ENCODE measurements at regions not wholly inside any gene's neighbourhood (a gene's known extent, or its start where the extent isn't known, plus 50 kb on each side); places are given as distances from the start of the nearest gene placed in this dataset.

- no peaks in the 10 kb centered on the region for H3K36me3 ChIP-seq (ENCODE audit: control insufficient read depth in 2 of 2, insufficient read depth in 1 of 2, low read length in 2 of 2)
- no peaks in the 10 kb centered on the region for H3K9me3 ChIP-seq (ENCODE audit: control insufficient read depth, insufficient read depth, low read depth, low read length)
- peaks cover 9% of the 10 kb centered on the region; the same call in 1 of the 2 replicates for H3K4me1 ChIP-seq (ENCODE audit: control insufficient read depth, insufficient read depth, low read length)
- no peak overlapping the region for H3K4me3 ChIP-seq (ENCODE audit: low read depth, low read length)
- CTCF ChIA-PET: no interaction called here
- TF ChIP-seq ZNF302 (tag by site-specific recombination; IDR thresholded peaks at IDR 0.05; ENCODE audit: low read depth) (no peak), ZNF785 (tag by site-specific recombination; IDR thresholded peaks at IDR 0.05) (no peak), ZNF214 (tag by site-specific recombination; IDR thresholded peaks at IDR 0.05; ENCODE audit: borderline replicate concordance) (no peak), ZNF24 (tag by site-specific recombination; IDR thresholded peaks at IDR 0.05) (no peak), AEBP2 (tag by site-specific recombination; IDR thresholded peaks at IDR 0.05; ENCODE audit: borderline replicate concordance) (no peak), ZNF335 (tag by site-specific recombination; conservative IDR thresholded peaks at IDR 0.05) (no peak), ZNF155 (tag by site-specific recombination; IDR thresholded peaks at IDR 0.05) (no peak), ZNF561 (tag by site-specific recombination; IDR thresholded peaks at IDR 0.05; ENCODE audit: borderline replicate concordance) (no peak), ZNF76 (tag by site-specific recombination; IDR thresholded peaks at IDR 0.05; ENCODE audit: borderline replicate concordance, low read depth) (no peak)
- TF ChIP-seq, protein P1, sequence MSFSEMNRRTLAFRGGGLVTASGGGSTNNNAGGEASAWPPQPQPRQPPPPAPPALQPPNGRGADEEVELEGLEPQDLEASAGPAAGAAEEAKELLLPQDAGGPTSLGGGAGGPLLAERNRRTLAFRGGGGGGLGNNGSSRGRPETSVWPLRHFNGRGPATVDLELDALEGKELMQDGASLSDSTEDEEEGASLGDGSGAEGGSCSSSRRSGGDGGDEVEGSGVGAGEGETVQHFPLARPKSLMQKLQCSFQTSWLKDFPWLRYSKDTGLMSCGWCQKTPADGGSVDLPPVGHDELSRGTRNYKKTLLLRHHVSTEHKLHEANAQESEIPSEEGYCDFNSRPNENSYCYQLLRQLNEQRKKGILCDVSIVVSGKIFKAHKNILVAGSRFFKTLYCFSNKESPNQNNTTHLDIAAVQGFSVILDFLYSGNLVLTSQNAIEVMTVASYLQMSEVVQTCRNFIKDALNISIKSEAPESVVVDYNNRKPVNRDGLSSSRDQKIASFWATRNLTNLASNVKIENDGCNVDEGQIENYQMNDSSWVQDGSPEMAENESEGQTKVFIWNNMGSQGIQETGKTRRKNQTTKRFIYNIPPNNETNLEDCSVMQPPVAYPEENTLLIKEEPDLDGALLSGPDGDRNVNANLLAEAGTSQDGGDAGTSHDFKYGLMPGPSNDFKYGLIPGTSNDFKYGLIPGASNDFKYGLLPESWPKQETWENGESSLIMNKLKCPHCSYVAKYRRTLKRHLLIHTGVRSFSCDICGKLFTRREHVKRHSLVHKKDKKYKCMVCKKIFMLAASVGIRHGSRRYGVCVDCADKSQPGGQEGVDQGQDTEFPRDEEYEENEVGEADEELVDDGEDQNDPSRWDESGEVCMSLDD (tag by site-specific recombination; IDR thresholded peaks at IDR 0.05): no peak
- POLR2A ChIA-PET: interaction anchor here (1.0 kb wide), 1 partner anchor 39 kb away, joined by 5 read pairs; no protein-coding TSS in a partner anchor
- H3K27ac ChIP-seq (ENCODE audit: extremely low read depth, low read depth, low read length): no peak overlapping the region
Observed at GRCh38 chr9:2286333-2286705, 271.2 kb downstream of the SMARCA2 start.

DNA sequence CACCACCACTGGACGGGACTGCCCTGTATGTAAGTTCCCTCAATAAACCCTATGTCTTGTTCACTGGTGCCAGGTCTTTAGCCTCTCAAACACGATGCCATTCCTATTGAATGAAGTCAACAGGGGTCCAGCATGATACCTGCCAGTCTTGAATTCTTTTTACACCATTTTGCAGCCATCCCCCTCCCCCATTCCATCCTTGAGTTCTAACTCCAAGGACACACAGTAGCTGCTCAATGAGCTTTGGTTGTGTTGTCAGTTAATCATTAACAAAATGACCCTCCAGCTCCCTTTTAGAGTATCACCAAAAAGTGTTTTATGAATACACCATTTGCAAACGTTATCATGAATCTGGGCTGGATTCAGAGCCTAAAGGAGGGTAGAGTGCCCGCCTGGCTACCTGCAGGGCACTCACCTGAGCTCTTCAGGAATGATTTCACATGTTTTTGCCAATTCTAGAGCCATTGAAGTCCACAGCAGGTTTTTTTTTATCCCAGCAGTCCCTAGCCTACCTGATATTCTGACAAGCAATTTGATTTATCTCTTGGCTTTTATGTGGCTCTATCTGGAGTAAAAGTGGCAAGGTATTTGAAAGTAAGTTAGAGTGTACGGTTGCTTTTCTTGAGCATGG lies 271.8 kb downstream of the SMARCA2 start:
- CTCF ChIA-PET: no interaction called here
- H3K4me1 ChIP-seq (ENCODE audit: control insufficient read depth, insufficient read depth, low read length): peaks cover 4% of the 10 kb centered on the region; the same call in 1 of the 2 replicates
- POLR2A ChIA-PET: no interaction called here
- H3K4me3 ChIP-seq (ENCODE audit: low read depth, low read length): no peak overlapping the region
- no peak for TF ChIP-seq ZFP3 (tag by site-specific recombination; IDR thresholded peaks at IDR 0.05; ENCODE audit: low read depth)
- H3K36me3 ChIP-seq (ENCODE audit: control insufficient read depth in 2 of 2, insufficient read depth in 1 of 2, low read length in 2 of 2): no peaks in the 10 kb centered on the region
- H3K9me3 ChIP-seq (ENCODE audit: control insufficient read depth, insufficient read depth, low read depth, low read length): no peaks in the 10 kb centered on the region
- no peak overlapping the region for H3K27ac ChIP-seq (ENCODE audit: extremely low read depth, low read depth, low read length)

GRCh38 chr9:2288309-2288708 lies 273.2 kb downstream of the SMARCA2 start:
- TF ChIP-seq ZNF621 (tag by site-specific recombination; IDR thresholded peaks at IDR 0.05) (no peak), ZSCAN16 (tag by site-specific recombination; IDR thresholded peaks at IDR 0.05) (no peak)
- no peak overlapping the region for H3K4me3 ChIP-seq (ENCODE audit: low read depth, low read length)
- ChIA-PET CTCF (interaction anchor here (1.1 kb wide), 1 partner anchor 11 kb away, joined by 3 read pairs; no protein-coding TSS in a partner anchor), POLR2A (no interaction called here)
- H3K27ac ChIP-seq (ENCODE audit: extremely low read depth, low read depth, low read length): no peak overlapping the region
- no peaks in the 10 kb centered on the region for H3K4me1 ChIP-seq (ENCODE audit: control insufficient read depth, insufficient read depth, low read length)
- H3K9me3 ChIP-seq (ENCODE audit: control insufficient read depth, insufficient read depth, low read depth, low read length): no peaks in the 10 kb centered on the region
- no peaks in the 10 kb centered on the region for H3K36me3 ChIP-seq (ENCODE audit: control insufficient read depth in 2 of 2, insufficient read depth in 1 of 2, low read length in 2 of 2)

DNA sequence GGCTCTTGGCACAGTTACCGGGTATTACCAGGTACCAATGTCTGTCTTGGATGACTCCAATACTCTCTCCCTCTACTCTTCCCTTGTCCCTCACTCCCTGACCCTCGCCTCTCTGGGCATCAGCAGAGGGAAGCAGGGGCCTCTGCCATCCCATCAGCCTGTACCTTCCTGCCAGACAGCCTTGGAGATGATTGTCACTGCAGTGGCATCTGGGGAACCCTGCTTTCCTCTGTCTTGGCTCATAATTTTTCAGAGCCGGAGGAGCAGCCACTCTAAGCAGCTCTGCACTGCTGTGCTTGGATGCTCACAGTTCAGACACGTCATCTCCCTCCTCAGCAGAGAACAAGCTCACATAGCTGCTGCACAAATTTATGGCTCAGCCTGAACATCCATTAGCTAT lies 274.1 kb downstream of the SMARCA2 start:
- no peaks in the 10 kb centered on the region for H3K4me1 ChIP-seq (ENCODE audit: control insufficient read depth, insufficient read depth, low read length)
- CTCF ChIA-PET: interaction anchor here (0.7 to 1.1 kb wide), 2 partner anchors 10 to 142 kb away, joined by 3 read pairs; no protein-coding TSS in a partner anchor
- no peak overlapping the region for H3K4me3 ChIP-seq (ENCODE audit: low read depth, low read length)
- no peak overlapping the region for H3K27ac ChIP-seq (ENCODE audit: extremely low read depth, low read depth, low read length)
- POLR2A ChIA-PET: interaction anchor here (0.9 kb wide), 1 partner anchor 17 kb away, joined by 3 read pairs; no protein-coding TSS in a partner anchor
- H3K9me3 ChIP-seq (ENCODE audit: control insufficient read depth, insufficient read depth, low read depth, low read length): no peaks in the 10 kb centered on the region
- H3K36me3 ChIP-seq (ENCODE audit: control insufficient read depth in 2 of 2, insufficient read depth in 1 of 2, low read length in 2 of 2): no peaks in the 10 kb centered on the region
- no peak for TF ChIP-seq ZNF529 (tag by site-specific recombination; IDR thresholded peaks at IDR 0.05; ENCODE audit: insufficient replicate concordance)
- TF ChIP-seq, protein P2, sequence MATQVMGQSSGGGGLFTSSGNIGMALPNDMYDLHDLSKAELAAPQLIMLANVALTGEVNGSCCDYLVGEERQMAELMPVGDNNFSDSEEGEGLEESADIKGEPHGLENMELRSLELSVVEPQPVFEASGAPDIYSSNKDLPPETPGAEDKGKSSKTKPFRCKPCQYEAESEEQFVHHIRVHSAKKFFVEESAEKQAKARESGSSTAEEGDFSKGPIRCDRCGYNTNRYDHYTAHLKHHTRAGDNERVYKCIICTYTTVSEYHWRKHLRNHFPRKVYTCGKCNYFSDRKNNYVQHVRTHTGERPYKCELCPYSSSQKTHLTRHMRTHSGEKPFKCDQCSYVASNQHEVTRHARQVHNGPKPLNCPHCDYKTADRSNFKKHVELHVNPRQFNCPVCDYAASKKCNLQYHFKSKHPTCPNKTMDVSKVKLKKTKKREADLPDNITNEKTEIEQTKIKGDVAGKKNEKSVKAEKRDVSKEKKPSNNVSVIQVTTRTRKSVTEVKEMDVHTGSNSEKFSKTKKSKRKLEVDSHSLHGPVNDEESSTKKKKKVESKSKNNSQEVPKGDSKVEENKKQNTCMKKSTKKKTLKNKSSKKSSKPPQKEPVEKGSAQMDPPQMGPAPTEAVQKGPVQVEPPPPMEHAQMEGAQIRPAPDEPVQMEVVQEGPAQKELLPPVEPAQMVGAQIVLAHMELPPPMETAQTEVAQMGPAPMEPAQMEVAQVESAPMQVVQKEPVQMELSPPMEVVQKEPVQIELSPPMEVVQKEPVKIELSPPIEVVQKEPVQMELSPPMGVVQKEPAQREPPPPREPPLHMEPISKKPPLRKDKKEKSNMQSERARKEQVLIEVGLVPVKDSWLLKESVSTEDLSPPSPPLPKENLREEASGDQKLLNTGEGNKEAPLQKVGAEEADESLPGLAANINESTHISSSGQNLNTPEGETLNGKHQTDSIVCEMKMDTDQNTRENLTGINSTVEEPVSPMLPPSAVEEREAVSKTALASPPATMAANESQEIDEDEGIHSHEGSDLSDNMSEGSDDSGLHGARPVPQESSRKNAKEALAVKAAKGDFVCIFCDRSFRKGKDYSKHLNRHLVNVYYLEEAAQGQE (tag by site-specific recombination; IDR thresholded peaks at IDR 0.05): no peak
- TF ChIP-seq, protein P3, sequence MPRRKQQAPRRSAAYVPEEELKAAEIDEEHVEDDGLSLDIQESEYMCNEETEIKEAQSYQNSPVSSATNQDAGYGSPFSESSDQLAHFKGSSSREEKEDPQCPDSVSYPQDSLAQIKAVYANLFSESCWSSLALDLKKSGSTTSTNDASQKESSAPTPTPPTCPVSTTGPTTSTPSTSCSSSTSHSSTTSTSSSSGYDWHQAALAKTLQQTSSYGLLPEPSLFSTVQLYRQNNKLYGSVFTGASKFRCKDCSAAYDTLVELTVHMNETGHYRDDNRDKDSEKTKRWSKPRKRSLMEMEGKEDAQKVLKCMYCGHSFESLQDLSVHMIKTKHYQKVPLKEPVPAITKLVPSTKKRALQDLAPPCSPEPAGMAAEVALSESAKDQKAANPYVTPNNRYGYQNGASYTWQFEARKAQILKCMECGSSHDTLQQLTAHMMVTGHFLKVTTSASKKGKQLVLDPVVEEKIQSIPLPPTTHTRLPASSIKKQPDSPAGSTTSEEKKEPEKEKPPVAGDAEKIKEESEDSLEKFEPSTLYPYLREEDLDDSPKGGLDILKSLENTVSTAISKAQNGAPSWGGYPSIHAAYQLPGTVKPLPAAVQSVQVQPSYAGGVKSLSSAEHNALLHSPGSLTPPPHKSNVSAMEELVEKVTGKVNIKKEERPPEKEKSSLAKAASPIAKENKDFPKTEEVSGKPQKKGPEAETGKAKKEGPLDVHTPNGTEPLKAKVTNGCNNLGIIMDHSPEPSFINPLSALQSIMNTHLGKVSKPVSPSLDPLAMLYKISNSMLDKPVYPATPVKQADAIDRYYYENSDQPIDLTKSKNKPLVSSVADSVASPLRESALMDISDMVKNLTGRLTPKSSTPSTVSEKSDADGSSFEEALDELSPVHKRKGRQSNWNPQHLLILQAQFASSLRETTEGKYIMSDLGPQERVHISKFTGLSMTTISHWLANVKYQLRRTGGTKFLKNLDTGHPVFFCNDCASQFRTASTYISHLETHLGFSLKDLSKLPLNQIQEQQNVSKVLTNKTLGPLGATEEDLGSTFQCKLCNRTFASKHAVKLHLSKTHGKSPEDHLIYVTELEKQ (tag by site-specific recombination; IDR thresholded peaks at IDR 0.05; ENCODE audit: borderline replicate concordance): no peak
